Breast epithelium (tissue), 4 donors: ENCODE measurements at regions not wholly inside any gene's neighbourhood (a gene's known extent, or its start where the extent isn't known, plus 50 kb on each side); places are given as distances from the start of the nearest gene placed in this dataset.
"Not testable (repeated sequence)": the region's sequence is repeated elsewhere in the genome, so short reads cannot be mapped to it uniquely, and the experiment has no call there.

ENCODE experiments used
- DNase-seq, 2 donors: peaks; one replicate each; pipeline ENCODE4 v3.0.0-alpha.2; 2019; ENCODE audit warnings: low spot score in 2 of 2
- H3K27ac ChIP-seq, 2 donors: fragments of 200-600 bp; sonication (generic) in 1 of 2; one replicate each; pipeline ENCODE4 v1.5.1; 2016 to 2019; ENCODE audit warnings: mild to moderate bottlenecking in 1 of 2
- H3K27me3 ChIP-seq, 2 donors: fragments of 200-600 bp; sonication (generic) in 1 of 2; one replicate each; pipeline versions ENCODE4 v1.5.1 to v1.6.0; 2017 to 2019; ENCODE audit warnings: control low read depth in 1 of 2, mild to moderate bottlenecking in 1 of 2
- H3K36me3 ChIP-seq: fragments of 200-600 bp; one replicate; pipeline ENCODE4 v1.5.1; 2019
- H3K4me1 ChIP-seq, 2 donors: fragments of 200-600 bp; sonication (generic); one replicate each; pipeline ENCODE4 v1.5.1; 2016 to 2019; ENCODE audit warnings: control low read depth in 1 of 2
- H3K4me3 ChIP-seq, 3 donors: fragments of 200-600 bp; sonication (generic); 1 replicate in 2 of 3; 2 replicates in 1 of 3; pipeline ENCODE4 v1.5.1; 2016 to 2019; ENCODE audit warnings: mild to moderate bottlenecking in 3 of 3, moderate library complexity in 2 of 3
- H3K9me3 ChIP-seq, 2 donors: fragments of 200-600 bp; sonication (generic) in 1 of 2; one replicate each; pipeline ENCODE4 v1.5.1; 2016 to 2019; ENCODE audit warnings: control low read depth in 1 of 2
- POLR2A ChIP-seq: fragments of 450-650 bp; IDR thresholded peaks from one replicate; pipeline ENCODE4 v1.6.1; 2016; ENCODE audit warnings: antibody characterized with exemption, mild to moderate bottlenecking, moderate library complexity
- POLR2AphosphoS5 ChIP-seq, 3 donors: sonication (generic); formaldehyde crosslinking; IDR thresholded peaks; one replicate each; pipeline ENCODE4 v1.6.1; 2017; ENCODE audit warnings: antibody characterized with exemption in 3 of 3
- intact Hi-C: fragments of 100-400 bp; cut with DNase I; formaldehyde crosslinking; loops from one replicate; pipeline ENCODE4 v1.15.1; 2023; ENCODE audit warnings: low total_unique reads
- TF ChIP-seq, protein P1 (sequence below), 3 donors: fragments of 450-650 bp; IDR thresholded peaks; one replicate each; pipeline ENCODE4 v1.5.1; 2016 to 2017; ENCODE audit warnings: antibody characterized with exemption in 3 of 3, mild to moderate bottlenecking in 3 of 3, moderate library complexity in 3 of 3

DNA sequence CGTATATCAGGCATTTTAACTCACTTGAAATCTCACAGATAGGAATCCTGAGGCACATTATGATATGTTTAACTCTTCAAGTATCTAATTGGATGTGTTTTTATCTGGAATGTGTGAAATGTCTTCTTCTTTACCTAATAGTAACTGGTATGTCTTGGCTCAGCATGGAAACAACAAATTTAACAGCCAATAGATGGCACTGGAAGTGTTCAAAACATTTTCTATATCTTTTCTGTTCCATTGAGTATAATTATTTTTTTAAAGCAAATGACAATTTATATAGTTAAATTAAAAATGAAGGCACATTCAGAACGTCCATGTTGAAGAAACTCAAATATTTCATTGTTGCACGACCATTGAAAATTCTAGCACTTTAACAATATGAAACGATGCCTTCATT lies 164.6 kb upstream of the SLC16A7 start:
- H3K4me1 ChIP-seq, result no peaks in the 10 kb centered on the region
- DNase-seq, result no peak
- H3K4me3 ChIP-seq, result no peak overlapping the region
- intact Hi-C loops, result no loop called here
- no peak overlapping the region for H3K27ac ChIP-seq
- H3K36me3 ChIP-seq, result no peaks in the 10 kb centered on the region
- H3K27me3 ChIP-seq, result no peaks in the 10 kb centered on the region
- H3K9me3 ChIP-seq, result no peaks in the 10 kb centered on the region
- TF ChIP-seq POLR2AphosphoS5 (IDR thresholded peaks at IDR 0.05) (no peak), POLR2A (no peak)
- TF ChIP-seq, protein P1, sequence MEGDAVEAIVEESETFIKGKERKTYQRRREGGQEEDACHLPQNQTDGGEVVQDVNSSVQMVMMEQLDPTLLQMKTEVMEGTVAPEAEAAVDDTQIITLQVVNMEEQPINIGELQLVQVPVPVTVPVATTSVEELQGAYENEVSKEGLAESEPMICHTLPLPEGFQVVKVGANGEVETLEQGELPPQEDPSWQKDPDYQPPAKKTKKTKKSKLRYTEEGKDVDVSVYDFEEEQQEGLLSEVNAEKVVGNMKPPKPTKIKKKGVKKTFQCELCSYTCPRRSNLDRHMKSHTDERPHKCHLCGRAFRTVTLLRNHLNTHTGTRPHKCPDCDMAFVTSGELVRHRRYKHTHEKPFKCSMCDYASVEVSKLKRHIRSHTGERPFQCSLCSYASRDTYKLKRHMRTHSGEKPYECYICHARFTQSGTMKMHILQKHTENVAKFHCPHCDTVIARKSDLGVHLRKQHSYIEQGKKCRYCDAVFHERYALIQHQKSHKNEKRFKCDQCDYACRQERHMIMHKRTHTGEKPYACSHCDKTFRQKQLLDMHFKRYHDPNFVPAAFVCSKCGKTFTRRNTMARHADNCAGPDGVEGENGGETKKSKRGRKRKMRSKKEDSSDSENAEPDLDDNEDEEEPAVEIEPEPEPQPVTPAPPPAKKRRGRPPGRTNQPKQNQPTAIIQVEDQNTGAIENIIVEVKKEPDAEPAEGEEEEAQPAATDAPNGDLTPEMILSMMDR (IDR thresholded peaks at IDR 0.05), result no peak

DNA sequence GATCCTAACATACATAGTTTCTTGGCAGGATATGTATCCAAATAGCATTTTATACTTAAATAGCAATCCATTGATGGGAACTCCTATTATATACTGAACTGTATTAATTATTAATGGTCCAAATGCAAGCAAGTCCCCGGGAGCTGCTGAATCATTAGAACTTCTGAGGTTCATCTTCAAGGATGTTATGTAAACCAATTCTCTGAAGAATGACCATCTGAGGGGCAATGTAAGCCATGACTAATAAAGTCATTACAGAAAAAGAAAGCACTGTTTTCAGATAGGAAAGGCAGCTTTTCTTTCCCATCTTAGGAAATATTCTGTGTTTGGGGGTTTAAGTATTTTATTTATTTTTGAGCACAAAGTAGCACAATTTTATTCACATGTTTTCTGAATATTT lies 166.1 kb upstream of the SLC16A7 start:
- no peak overlapping the region for H3K27ac ChIP-seq
- no peak overlapping the region for H3K4me3 ChIP-seq
- no peaks in the 10 kb centered on the region for H3K36me3 ChIP-seq
- TF ChIP-seq POLR2A (no peak), POLR2AphosphoS5 (IDR thresholded peaks at IDR 0.05) (no peak)
- H3K27me3 ChIP-seq, result no peaks in the 10 kb centered on the region
- H3K9me3 ChIP-seq, result no peaks in the 10 kb centered on the region
- H3K4me1 ChIP-seq, result no peaks in the 10 kb centered on the region
- no peak for DNase-seq
- intact Hi-C loops, result no loop called here

DNA sequence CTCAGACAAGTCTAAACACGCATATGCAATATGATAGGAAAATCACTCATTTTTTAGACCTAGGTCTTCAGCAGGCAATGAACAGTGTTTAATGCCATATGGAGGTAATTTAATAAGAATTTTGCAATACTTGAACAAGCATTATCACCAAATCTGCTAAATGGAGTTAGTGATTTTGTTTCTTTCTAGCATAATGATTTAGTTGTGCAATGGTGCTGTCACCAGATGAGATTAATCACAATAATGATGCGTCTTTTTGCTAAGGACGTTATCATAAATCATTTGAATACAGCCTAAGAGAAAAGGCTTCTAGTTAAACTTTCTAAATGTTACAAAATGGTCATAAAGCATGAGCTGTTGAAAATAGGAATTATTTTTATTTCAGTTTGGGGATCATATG lies 170.0 kb upstream of the SLC16A7 start:
- Histone ChIP-seq H3K36me3 (no peaks in the 10 kb centered on the region), H3K9me3 (no peaks in the 10 kb centered on the region), H3K4me3 (no peak overlapping the region), H3K27ac (no peak overlapping the region), H3K27me3 (no peaks in the 10 kb centered on the region), H3K4me1 (no peaks in the 10 kb centered on the region)
- TF ChIP-seq POLR2A (no peak), POLR2AphosphoS5 (IDR thresholded peaks at IDR 0.05) (no peak)
- TF ChIP-seq, protein P1 (IDR thresholded peaks at IDR 0.05), result no peak
- intact Hi-C loops, result no loop called here
- DNase-seq, result no peak

DNA sequence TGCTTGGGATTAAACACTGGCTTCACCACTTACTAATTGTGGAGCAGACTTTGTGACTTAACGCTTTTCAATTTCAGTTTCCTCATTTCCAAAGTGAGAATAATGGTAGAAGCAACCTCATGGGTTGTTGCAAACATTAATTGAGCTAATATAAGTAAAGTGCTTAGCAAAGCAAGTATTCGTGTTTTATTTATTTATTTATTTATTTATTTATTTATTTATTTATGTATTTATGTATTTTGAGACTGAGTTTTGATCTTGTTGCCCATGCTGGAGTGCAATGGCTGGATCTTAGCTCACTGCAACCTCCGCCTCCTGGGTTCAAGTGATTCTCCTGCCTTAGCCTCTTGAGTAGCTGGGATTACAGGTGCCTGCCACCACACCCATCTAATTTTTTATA lies 171.2 kb upstream of the SLC16A7 start:
- H3K27ac ChIP-seq, H3K27me3 ChIP-seq, H3K9me3 ChIP-seq, H3K36me3 ChIP-seq, DNase-seq, H3K4me1 ChIP-seq, intact Hi-C loops, H3K4me3 ChIP-seq: not testable (repeated sequence)

DNA sequence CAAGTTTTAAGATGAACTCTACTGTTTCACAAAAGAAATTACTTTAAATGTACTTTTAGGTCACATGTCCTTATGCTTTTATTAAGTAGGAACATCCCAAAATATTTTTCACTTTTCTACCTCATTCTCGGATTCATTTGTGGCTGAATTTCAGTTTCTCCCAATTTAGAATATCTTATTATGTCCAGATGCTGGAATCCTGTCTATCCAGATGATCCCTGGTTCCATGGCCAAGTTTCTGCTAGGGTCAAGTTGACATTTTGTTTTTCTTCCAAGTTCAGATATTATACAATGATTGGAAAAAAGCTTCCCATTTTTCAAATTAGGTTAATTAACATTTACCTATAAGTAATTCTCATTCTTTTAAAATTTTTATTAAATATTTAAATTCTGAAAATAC lies 181.8 kb upstream of the SLC16A7 start:
- Histone ChIP-seq H3K27ac (no peak overlapping the region), H3K36me3 (no peaks in the 10 kb centered on the region), H3K9me3 (no peaks in the 10 kb centered on the region), H3K4me3 (no peak overlapping the region), H3K4me1 (no peaks in the 10 kb centered on the region), H3K27me3 (no peaks in the 10 kb centered on the region)
- intact Hi-C loops, result no loop called here
- DNase-seq, result no peak
- TF ChIP-seq, protein P1 (IDR thresholded peaks at IDR 0.05), result no peak
- TF ChIP-seq POLR2AphosphoS5 (IDR thresholded peaks at IDR 0.05), result no peak
- TF ChIP-seq POLR2A, result no peak

DNA sequence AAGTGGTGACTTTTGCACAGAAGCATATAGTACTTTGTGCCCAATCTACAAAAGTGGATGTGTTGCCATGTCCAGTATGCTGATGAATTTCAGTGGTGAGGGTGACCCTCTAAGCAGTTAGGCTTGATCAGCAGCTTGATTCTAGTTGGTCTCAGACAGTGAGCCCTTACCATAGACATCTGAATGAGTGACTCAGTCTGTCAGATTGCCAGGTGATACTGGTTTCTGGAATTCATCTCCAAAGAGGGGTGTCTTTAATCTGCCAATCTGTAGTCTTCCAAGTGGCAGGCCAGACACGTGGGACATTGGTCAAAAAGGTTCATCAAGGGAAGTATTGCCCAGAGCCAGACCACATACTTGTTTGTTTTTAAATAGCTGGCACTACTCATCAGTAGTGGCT lies 187.4 kb upstream of the SLC16A7 start:
- Histone ChIP-seq H3K4me3 (no peak overlapping the region), H3K4me1 (no peaks in the 10 kb centered on the region), H3K27ac (no peak overlapping the region), H3K36me3 (no peaks in the 10 kb centered on the region), H3K9me3 (no peaks in the 10 kb centered on the region), H3K27me3 (no peaks in the 10 kb centered on the region)
- no peak for DNase-seq
- intact Hi-C loops, result no loop called here
- TF ChIP-seq POLR2AphosphoS5 (IDR thresholded peaks at IDR 0.05), result no peak
- TF ChIP-seq, protein P1 (IDR thresholded peaks at IDR 0.05), result no peak
- TF ChIP-seq POLR2A, result no peak
